ENCODE measurements at regions not wholly inside any gene's neighbourhood (a gene's known extent, or its start where the extent isn't known, plus 50 kb on each side); places are given as distances from the start of the nearest gene placed in this dataset.

- no peak overlapping the region for H3K4me3 Mint-ChIP-seq (ENCODE audit: unreplicated experiment)
- no TSS peak for BruUV-seq (replicated peaks)
These were observed 132.5 kb upstream of the FER start for GRCh38 chr5:108615216-108615615.

GRCh38 chr5:108607421-108607820, 140.3 kb upstream of the FER start:
- H3K4me1 Mint-ChIP-seq (ENCODE audit: insufficient read depth, unreplicated experiment) = no peaks in the 10 kb centered on the region
- no peak overlapping the region for H3K27ac Mint-ChIP-seq (ENCODE audit: low read depth, unreplicated experiment)
- no peaks in the 10 kb centered on the region for H3K36me3 Mint-ChIP-seq (ENCODE audit: insufficient read depth, unreplicated experiment)
- ChIA-PET POLR2A (no interaction called here), CTCF (interaction anchor here (0.6 to 0.7 kb wide), 2 partner anchors 86 to 388 kb away, joined by 3 read pairs; no protein-coding TSS in a partner anchor)
- peaks cover 16% of the 10 kb centered on the region for H3K27me3 Mint-ChIP-seq (ENCODE audit: insufficient read depth, unreplicated experiment)
- H3K9me3 Mint-ChIP-seq (ENCODE audit: unreplicated experiment) = peaks cover 12% of the 10 kb centered on the region
- no TSS peak for BruUV-seq (replicated peaks)
- no peak for DNase-seq (ENCODE audit: unreplicated experiment)
- intact Hi-C loops (cut with micrococcal nuclease) = no loop called here
- H3K4me3 Mint-ChIP-seq (ENCODE audit: unreplicated experiment) = no peak overlapping the region
- TF ChIP-seq CTCF (IDR thresholded peaks at IDR 0.05; ENCODE audit: unreplicated experiment) = no peak

More at GRCh38 chr5:108615216-108615615, 132.5 kb upstream of the FER start:
- Mint-ChIP-seq H3K9me3 (ENCODE audit: unreplicated experiment) (peaks cover 12% of the 10 kb centered on the region), H3K27me3 (ENCODE audit: insufficient read depth, unreplicated experiment) (peaks cover 6% of the 10 kb centered on the region), H3K4me1 (ENCODE audit: insufficient read depth, unreplicated experiment) (no peaks in the 10 kb centered on the region), H3K36me3 (ENCODE audit: insufficient read depth, unreplicated experiment) (no peaks in the 10 kb centered on the region), H3K27ac (ENCODE audit: low read depth, unreplicated experiment) (no peak overlapping the region)
- intact Hi-C loops (cut with micrococcal nuclease) = no loop called here
- POLR2A ChIA-PET = interaction anchor here (0.5 to 1.1 kb wide), 3 partner anchors 34 to 882 kb away, joined by 3 read pairs; no protein-coding TSS in a partner anchor
- DNase-seq (ENCODE audit: unreplicated experiment) = peak; percentile 67
- CTCF ChIA-PET = no interaction called here
- no peak for TF ChIP-seq CTCF (IDR thresholded peaks at IDR 0.05; ENCODE audit: unreplicated experiment)

DNA sequence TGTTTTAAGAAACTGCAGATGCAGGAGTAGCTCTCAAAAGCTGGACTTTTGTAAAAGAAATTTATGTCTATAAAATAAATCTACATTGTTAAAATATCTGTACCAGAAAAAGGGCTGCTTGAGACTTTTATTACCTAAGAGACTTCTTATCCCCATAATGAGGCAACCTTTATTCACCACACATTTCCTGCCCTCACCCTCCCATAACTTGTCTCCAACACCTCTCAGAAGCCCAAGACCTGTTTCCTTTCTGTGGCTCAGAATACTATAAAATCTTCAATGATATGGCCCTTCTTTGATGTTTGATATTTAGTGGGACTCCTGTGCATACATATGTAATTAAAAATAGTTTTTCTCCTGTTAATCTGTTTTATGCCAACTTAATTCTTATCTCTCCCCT, 141.5 kb upstream of the FER start:
- no TSS peak for BruUV-seq (replicated peaks)
- TF ChIP-seq CTCF (IDR thresholded peaks at IDR 0.05; ENCODE audit: unreplicated experiment) = no peak
- Mint-ChIP-seq H3K27me3 (ENCODE audit: insufficient read depth, unreplicated experiment) (peaks cover 16% of the 10 kb centered on the region), H3K4me3 (ENCODE audit: unreplicated experiment) (no peak overlapping the region), H3K36me3 (ENCODE audit: insufficient read depth, unreplicated experiment) (no peaks in the 10 kb centered on the region), H3K27ac (ENCODE audit: low read depth, unreplicated experiment) (no peak overlapping the region), H3K9me3 (ENCODE audit: unreplicated experiment) (peaks cover 12% of the 10 kb centered on the region), H3K4me1 (ENCODE audit: insufficient read depth, unreplicated experiment) (no peaks in the 10 kb centered on the region)
- ChIA-PET CTCF (no interaction called here), POLR2A (no interaction called here)
- intact Hi-C loops (cut with micrococcal nuclease) = no loop called here
- DNase-seq (ENCODE audit: unreplicated experiment) = no peak

DNA sequence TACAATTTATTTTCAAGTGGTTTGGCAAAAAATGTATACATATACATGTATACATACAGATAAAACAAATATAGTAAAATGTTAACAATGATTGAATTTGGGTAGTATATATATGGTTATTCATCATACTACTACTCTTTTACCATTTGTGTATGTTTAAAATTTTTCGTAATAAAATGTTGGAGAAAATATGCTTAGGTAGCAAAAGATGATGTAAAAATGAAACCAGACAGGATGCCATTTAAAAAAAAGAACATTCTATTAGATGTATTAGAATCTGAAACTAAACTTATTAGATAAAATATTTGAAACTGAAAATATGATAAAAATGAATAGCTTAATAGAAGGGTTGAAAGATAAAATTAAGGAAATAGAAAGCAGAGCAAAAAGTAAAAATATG, 144.9 kb upstream of the FER start:
- intact Hi-C loops (cut with micrococcal nuclease) = no loop called here
- ChIA-PET POLR2A (no interaction called here), CTCF (interaction anchor here (0.6 kb wide), 1 partner anchor 865 kb away, joined by 3 read pairs; no protein-coding TSS in a partner anchor)
- no peaks in the 10 kb centered on the region for H3K27me3 Mint-ChIP-seq (ENCODE audit: insufficient read depth, unreplicated experiment)
- H3K27ac Mint-ChIP-seq (ENCODE audit: low read depth, unreplicated experiment) = no peak overlapping the region
- H3K4me3 Mint-ChIP-seq (ENCODE audit: unreplicated experiment) = no peak overlapping the region
- H3K36me3 Mint-ChIP-seq (ENCODE audit: insufficient read depth, unreplicated experiment) = no peaks in the 10 kb centered on the region
- TF ChIP-seq CTCF (IDR thresholded peaks at IDR 0.05; ENCODE audit: unreplicated experiment) = no peak
- BruUV-seq (replicated peaks) = no TSS peak
- no peaks in the 10 kb centered on the region for H3K4me1 Mint-ChIP-seq (ENCODE audit: insufficient read depth, unreplicated experiment)
- no peaks in the 10 kb centered on the region for H3K9me3 Mint-ChIP-seq (ENCODE audit: unreplicated experiment)
- no peak for DNase-seq (ENCODE audit: unreplicated experiment)
